HK-2 (cell line): ENCODE measurements at regions not wholly inside any gene's neighbourhood (a gene's known extent, or its start where the extent isn't known, plus 50 kb on each side); places are given as distances from the start of the nearest gene placed in this dataset.

ENCODE experiments used
- DNase-seq: peaks from one replicate; pipeline ENCODE4 v3.0.0-alpha.2; 2018; ENCODE audit not compliant: unreplicated experiment

GRCh38 chr6:164570801-164571200, 738.6 kb downstream of the C6orf118 start:
- no peak for DNase-seq

DNA sequence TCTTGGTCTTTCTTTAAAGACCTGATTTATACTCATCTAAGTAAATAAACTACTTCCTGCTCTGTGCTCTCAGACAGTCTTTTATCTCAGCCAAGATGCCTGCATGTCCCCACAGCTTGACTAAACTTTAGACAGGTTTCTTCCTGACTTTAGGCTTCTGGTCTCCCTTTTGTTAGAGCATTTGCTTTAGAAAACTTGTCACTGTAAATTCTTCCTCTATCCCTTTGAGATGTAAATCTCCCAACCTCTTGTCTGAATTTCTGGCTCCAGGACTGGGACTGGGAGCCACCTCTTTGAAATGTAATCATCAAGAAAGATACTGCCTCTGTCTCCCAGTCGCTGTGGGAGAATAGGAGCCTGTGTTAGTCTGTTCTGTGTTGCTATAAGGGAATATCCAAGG, 739.9 kb downstream of the C6orf118 start:
- no peak for DNase-seq

- no peak for DNase-seq
These were observed 745.5 kb downstream of the C6orf118 start for GRCh38 chr6:164563924-164564323.

DNA sequence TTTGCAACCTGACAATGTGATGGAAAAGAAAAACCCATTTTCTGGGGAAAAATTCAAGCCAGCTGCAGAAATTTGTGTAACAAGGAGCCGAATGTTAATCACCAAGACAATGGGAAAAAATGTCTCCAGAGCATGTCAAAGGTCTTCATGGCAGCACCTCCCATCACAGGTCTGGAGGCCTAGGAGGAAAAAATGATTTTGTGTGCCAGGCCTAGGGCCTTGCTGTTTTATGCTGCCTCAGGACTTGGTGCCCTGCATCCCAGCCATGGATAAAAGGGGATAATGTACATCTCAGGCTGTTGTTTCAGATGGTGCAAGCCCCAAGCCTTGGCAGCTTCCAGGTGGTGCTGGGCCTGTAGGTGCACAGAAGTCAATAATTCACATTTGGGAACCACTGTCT, 747.7 kb downstream of the C6orf118 start:
- DNase-seq, result no peak

DNA sequence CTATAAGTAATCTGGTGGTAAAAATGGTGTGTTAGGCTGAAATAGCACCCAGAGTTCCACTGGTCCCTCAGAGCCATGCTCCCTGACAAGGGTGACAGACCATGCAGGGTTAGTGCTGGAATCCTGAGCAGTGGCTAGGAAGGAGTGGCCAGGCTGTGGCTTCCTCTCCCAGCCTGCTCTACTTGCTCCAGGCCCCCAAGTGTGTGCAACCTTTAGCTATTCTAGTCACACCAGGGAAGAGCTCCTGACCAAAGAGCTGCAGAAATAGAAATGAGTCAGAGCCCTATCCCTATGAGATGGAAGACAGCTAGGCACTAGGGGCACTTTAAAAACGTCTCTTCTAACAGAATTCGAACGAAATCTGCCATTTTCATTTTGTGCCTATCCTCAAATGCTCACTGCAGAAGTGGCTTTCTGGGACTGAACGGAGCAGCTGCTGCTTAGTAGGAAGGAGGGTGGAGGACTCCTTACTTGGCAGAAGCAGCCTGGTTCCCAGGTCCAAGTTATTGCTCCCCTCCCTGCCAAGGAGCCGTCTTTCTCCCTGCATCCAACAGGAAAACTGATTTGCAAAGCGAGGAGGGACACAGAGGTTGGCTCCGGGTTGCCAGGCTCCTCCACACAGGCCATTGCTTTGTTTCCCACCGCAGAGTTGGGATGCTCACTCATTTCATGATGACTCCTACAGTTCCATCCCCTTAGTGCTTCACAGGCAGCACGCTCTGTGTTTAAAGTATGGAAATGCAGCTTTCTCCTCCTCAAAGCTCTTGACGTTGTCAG, 754.5 kb downstream of the C6orf118 start:
- DNase-seq, result no peak

- no peak for DNase-seq
These were observed 755.2 kb downstream of the C6orf118 start for GRCh38 chr6:164554226-164554625.

- no peak for DNase-seq
These were observed 757.7 kb downstream of the C6orf118 start for GRCh38 chr6:164551706-164552105.

DNA sequence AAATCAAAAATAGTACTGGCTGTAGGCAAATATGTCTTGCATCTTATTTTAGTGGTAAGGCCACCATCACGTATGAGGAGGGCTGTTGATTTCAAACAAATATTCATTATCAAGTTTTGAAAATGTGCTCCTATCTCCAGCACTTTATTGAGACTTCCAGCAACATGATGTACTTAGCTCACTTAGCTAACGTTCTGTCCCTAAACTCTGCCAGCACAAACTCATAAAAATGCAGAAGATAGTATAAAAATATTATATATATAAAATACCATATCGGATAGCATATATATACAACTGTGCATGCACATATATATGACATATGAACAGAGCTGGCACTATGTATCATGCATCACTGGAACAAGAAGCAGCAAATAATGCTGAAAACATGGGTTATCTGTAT, 762.3 kb downstream of the C6orf118 start:
- DNase-seq, result no peak

- DNase-seq, result no peak
These were observed 763.1 kb downstream of the C6orf118 start for GRCh38 chr6:164546263-164546662.

DNA sequence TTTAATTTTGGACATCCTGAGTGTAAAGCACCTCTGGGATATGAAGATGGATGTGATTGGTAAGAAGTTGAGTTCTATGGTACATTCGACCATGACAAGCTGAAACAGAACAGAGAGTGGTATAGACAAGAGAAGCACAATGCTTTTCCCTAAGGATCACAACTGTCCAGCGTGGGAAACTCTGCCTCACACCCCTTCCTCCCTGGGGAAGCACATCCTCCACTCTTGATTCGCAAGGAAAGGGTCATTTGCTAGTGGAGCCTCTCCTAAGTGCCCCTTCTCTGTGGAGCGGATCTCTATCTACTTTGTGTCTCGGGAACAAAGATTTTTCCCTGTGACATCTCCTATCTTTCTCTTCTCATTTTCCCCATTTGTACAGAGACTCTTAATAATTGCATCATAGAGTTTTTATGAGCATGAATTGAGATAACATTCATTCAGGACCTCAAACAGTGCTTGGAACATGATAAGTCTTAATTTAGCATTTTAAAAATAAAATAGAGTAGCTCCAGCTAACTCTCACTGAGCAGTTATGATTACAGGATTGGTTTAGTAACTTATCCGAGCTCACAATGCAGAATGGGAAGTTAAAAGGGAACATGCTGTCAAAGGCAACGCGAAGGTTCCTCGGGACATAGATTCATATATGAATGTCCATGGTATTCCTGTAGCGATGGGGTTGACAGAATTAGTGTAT, 775.2 kb downstream of the C6orf118 start:
- no peak for DNase-seq

GRCh38 chr6:164533045-164533362, 776.4 kb downstream of the C6orf118 start:
- DNase-seq, result no peak

GRCh38 chr6:164532198-164533044, 777.0 kb downstream of the C6orf118 start:
- DNase-seq, result no peak

DNA sequence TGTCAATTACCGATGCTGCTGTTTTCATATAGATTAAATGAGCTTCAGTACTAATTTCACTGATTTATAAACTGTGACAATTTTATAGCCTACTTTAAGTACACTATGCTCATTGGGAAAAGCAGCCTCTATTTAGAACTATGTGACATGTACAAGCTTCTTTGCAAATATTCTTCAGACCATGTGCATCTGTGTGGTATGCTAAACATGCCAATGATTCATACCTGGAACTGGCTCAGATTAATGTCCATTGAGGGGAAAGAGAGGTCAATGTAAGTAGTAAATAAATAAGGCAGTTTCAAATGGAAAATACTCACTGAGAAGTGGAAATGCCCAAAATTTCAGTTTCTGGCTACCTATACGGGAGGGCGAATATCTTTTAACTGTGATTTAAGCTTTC, 777.7 kb downstream of the C6orf118 start:
- DNase-seq, result no peak

DNA sequence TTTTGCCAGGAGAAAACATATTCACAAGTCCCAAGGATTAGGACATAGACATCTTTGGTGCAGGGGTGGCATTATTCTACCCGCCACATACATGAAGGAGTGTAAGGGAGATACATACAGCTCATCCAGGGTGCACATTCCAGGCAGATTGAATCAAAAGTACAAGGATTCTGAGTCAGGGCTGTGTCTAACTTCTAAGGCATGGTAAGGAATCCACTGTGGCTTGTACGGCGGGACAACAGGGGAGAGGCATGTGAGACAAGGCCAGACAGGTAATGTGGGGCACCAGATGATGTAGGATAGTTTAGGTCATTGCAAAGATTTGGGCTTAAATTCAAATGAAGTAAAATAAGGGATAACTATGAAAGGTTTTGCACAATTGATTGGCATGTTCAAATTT, 780.9 kb downstream of the C6orf118 start:
- no peak for DNase-seq

- DNase-seq, result no peak
These were observed 786.2 kb downstream of the C6orf118 start for GRCh38 chr6:164523087-164523654.

DNA sequence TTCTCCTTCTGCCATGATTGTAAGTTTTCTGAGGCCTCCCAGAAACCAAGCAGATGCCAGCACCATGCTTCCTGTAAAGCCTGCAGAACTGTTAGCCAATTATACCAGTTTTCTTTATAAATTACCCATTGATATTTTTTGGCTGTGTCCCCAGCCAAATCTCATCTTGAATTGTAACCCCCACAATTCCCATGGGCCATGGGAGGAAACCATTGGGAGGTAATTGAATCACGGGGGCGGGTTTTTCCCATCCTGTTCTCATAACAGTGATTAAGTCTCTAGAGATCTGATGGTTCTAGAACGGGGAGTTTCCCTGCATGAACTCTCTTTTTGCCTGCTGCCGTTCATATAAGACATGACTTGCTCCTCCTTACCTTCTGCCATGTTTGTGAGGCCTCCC, 788.5 kb downstream of the C6orf118 start:
- no peak for DNase-seq

- no peak for DNase-seq
These were observed 802.0 kb downstream of the C6orf118 start for GRCh38 chr6:164507206-164507940.

DNA sequence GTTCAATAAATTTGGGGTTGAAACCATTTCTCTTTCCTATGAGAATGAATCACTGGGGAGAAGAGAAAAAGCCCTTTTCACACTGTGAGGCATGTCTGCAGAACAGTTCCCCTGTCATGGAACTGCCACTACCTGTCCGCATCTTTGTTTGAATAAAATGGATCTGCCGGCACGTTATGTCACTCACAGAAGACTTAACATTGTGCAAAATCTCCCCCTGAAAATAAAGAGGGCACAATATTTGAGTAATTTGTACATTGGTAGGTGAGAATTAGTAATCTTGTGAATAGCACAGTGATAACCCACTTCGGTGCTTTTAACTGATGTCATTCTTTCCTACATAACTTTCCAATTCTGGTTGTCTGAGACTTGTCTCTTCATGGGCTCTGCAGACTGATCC, 804.0 kb downstream of the C6orf118 start:
- DNase-seq, result no peak

- DNase-seq, result no peak
These were observed 806.6 kb downstream of the C6orf118 start for GRCh38 chr6:164502833-164503232.

- no peak for DNase-seq
These were observed 813.4 kb downstream of the C6orf118 start for GRCh38 chr6:164495882-164496495.

DNA sequence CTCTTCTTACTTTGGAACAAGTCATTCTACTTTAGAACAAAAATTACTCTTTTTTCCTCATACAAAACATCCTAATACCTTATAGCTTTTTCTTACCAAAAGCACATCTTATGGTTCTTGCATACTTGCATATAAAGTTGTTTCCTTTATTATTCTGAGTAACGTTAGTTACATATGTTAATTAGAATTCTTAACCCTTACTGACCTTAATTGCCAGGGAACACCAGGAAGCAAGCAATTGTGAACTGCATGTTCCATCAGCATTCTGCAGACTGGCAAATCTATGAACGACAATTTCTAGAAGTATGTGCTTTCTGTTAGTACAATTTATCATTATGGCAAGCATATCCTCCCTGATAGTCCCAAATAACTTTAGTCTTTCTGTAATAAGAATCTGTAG, 831.0 kb downstream of the C6orf118 start:
- DNase-seq, result no peak
